ENCODE measurements at regions not wholly inside any gene's neighbourhood (a gene's known extent, or its start where the extent isn't known, plus 50 kb on each side); places are given as distances from the start of the nearest gene placed in this dataset.

- no peaks in the 10 kb centered on the region for H3K9me2 ChIP-seq (ENCODE audit: insufficient read depth)
- no peaks in the 10 kb centered on the region for H3F3A ChIP-seq (ENCODE audit: insufficient read depth)
- H3K27ac ChIP-seq, result no peak overlapping the region
- no peak overlapping the region for H3K4me3 ChIP-seq
- no peak for TF ChIP-seq EZH2phosphoT487 (IDR thresholded peaks at IDR 0.05; ENCODE audit: insufficient read depth, low read depth)
- no peak for TF ChIP-seq EZH2 (IDR thresholded peaks at IDR 0.05; ENCODE audit: insufficient read depth, poor library complexity, severe bottlenecking)
- no peak overlapping the region for H2AFZ ChIP-seq
- no peaks in the 10 kb centered on the region for H3K79me2 ChIP-seq (ENCODE audit: insufficient read depth)
- H4K20me1 ChIP-seq (ENCODE audit: insufficient read depth), result no peaks in the 10 kb centered on the region
- H3K4me2 ChIP-seq (ENCODE audit: unreplicated experiment), result no peak overlapping the region
- in situ Hi-C loops (cut with MboI), result no loop called here
- no peaks in the 10 kb centered on the region for H3K27me3 ChIP-seq (replicated peaks; ENCODE audit: insufficient read depth)
- DNase-seq, result no peak
- no peaks in the 10 kb centered on the region for H3K9me3 ChIP-seq (ENCODE audit: low read depth)
- no peak overlapping the region for H3K9ac ChIP-seq
- H3K36me3 ChIP-seq (ENCODE audit: low read depth), result no peaks in the 10 kb centered on the region
- H3K4me1 ChIP-seq (ENCODE audit: insufficient read depth), result no peaks in the 10 kb centered on the region
- 36 to 38% methylated on average over 3 of the region's 3 CpGs for WGBS, 2 experiments (ENCODE audit: low coverage in 1 of 2, low lambda C conversion rate in 2 of 2, missing lambda C conversion rate in 2 of 2)
These were observed 138.3 kb downstream of the CRLF2 start for GRCh38 chrX:1074172-1074571.

GRCh38 chrX:1072637-1073377 lies 139.6 kb downstream of the CRLF2 start:
- no peak overlapping the region for H3K27ac ChIP-seq
- no peaks in the 10 kb centered on the region for H3K79me2 ChIP-seq (ENCODE audit: insufficient read depth)
- no peaks in the 10 kb centered on the region for H3K9me3 ChIP-seq (ENCODE audit: low read depth)
- H2AFZ ChIP-seq, result no peak overlapping the region
- TF ChIP-seq EZH2phosphoT487 (IDR thresholded peaks at IDR 0.05; ENCODE audit: insufficient read depth, low read depth), result no peak
- no peaks in the 10 kb centered on the region for H3K4me1 ChIP-seq (ENCODE audit: insufficient read depth)
- H3F3A ChIP-seq (ENCODE audit: insufficient read depth), result no peaks in the 10 kb centered on the region
- H3K36me3 ChIP-seq (ENCODE audit: low read depth), result no peaks in the 10 kb centered on the region
- WGBS, 2 experiments (ENCODE audit: low coverage in 1 of 2, low lambda C conversion rate in 2 of 2, missing lambda C conversion rate in 2 of 2), result 68 to 69% methylated on average over 24 of the region's 24 CpGs
- no peaks in the 10 kb centered on the region for H3K27me3 ChIP-seq (replicated peaks; ENCODE audit: insufficient read depth)
- DNase-seq, result no peak
- H3K9me2 ChIP-seq (ENCODE audit: insufficient read depth), result no peaks in the 10 kb centered on the region
- H4K20me1 ChIP-seq (ENCODE audit: insufficient read depth), result no peaks in the 10 kb centered on the region
- H3K4me3 ChIP-seq, result no peak overlapping the region
- no peak overlapping the region for H3K4me2 ChIP-seq (ENCODE audit: unreplicated experiment)
- in situ Hi-C loops (cut with MboI), result no loop called here
- no peak overlapping the region for H3K9ac ChIP-seq

- H3K4me3 ChIP-seq, result no peak overlapping the region
- no peaks in the 10 kb centered on the region for H3K9me3 ChIP-seq (ENCODE audit: low read depth)
- no peak for TF ChIP-seq EZH2phosphoT487 (IDR thresholded peaks at IDR 0.05; ENCODE audit: insufficient read depth, low read depth)
- no peak for TF ChIP-seq EZH2 (IDR thresholded peaks at IDR 0.05; ENCODE audit: insufficient read depth, poor library complexity, severe bottlenecking)
- no peak overlapping the region for H3K4me2 ChIP-seq (ENCODE audit: unreplicated experiment)
- H3K36me3 ChIP-seq (ENCODE audit: low read depth), result no peaks in the 10 kb centered on the region
- no peak overlapping the region for H3K27ac ChIP-seq
- no peaks in the 10 kb centered on the region for H3K4me1 ChIP-seq (ENCODE audit: insufficient read depth)
- H2AFZ ChIP-seq, result no peak overlapping the region
- no peak for DNase-seq
- H3F3A ChIP-seq (ENCODE audit: insufficient read depth), result no peaks in the 10 kb centered on the region
- H3K79me2 ChIP-seq (ENCODE audit: insufficient read depth), result no peaks in the 10 kb centered on the region
- no peaks in the 10 kb centered on the region for H3K27me3 ChIP-seq (replicated peaks; ENCODE audit: insufficient read depth)
- H4K20me1 ChIP-seq (ENCODE audit: insufficient read depth), result no peaks in the 10 kb centered on the region
- no peaks in the 10 kb centered on the region for H3K9me2 ChIP-seq (ENCODE audit: insufficient read depth)
- in situ Hi-C loops (cut with MboI), result no loop called here
- no peak overlapping the region for H3K9ac ChIP-seq
- WGBS, 2 experiments (ENCODE audit: low coverage in 1 of 2, low lambda C conversion rate in 2 of 2, missing lambda C conversion rate in 2 of 2), result 70 to 72% methylated on average over 9 of the region's 9 CpGs
These were observed 141.1 kb downstream of the CRLF2 start for GRCh38 chrX:1071351-1071750.

GRCh38 chrX:1062351-1062750 lies 150.1 kb downstream of the CRLF2 start:
- Histone ChIP-seq H3K4me1 (ENCODE audit: insufficient read depth) (no peaks in the 10 kb centered on the region), H3K9me2 (ENCODE audit: insufficient read depth) (no peaks in the 10 kb centered on the region), H3K4me3 (no peak overlapping the region), H3K27ac (no peak overlapping the region), H3K36me3 (ENCODE audit: low read depth) (no peaks in the 10 kb centered on the region), H3K4me2 (ENCODE audit: unreplicated experiment) (no peak overlapping the region), H3K9me3 (ENCODE audit: low read depth) (no peaks in the 10 kb centered on the region), H3F3A (ENCODE audit: insufficient read depth) (no peaks in the 10 kb centered on the region), H4K20me1 (ENCODE audit: insufficient read depth) (no peaks in the 10 kb centered on the region), H3K27me3 (replicated peaks; ENCODE audit: insufficient read depth) (no peaks in the 10 kb centered on the region), H2AFZ (no peak overlapping the region), H3K79me2 (ENCODE audit: insufficient read depth) (no peaks in the 10 kb centered on the region), H3K9ac (no peak overlapping the region)
- in situ Hi-C loops (cut with MboI), result no loop called here
- 25 to 32% methylated on average over 7 to 8 of the region's 8 CpGs for WGBS, 2 experiments (ENCODE audit: low coverage in 1 of 2, low lambda C conversion rate in 2 of 2, missing lambda C conversion rate in 2 of 2)
- no peak for DNase-seq
- TF ChIP-seq EZH2 (IDR thresholded peaks at IDR 0.05; ENCODE audit: insufficient read depth, poor library complexity, severe bottlenecking) (no peak), EZH2phosphoT487 (IDR thresholded peaks at IDR 0.05; ENCODE audit: insufficient read depth, low read depth) (no peak)

GRCh38 chrX:1060562-1060960 lies 151.9 kb downstream of the CRLF2 start:
- no peaks in the 10 kb centered on the region for H3F3A ChIP-seq (ENCODE audit: insufficient read depth)
- in situ Hi-C loops (cut with MboI), result no loop called here
- no peaks in the 10 kb centered on the region for H3K79me2 ChIP-seq (ENCODE audit: insufficient read depth)
- no peaks in the 10 kb centered on the region for H3K27me3 ChIP-seq (replicated peaks; ENCODE audit: insufficient read depth)
- no peaks in the 10 kb centered on the region for H3K4me1 ChIP-seq (ENCODE audit: insufficient read depth)
- no peaks in the 10 kb centered on the region for H4K20me1 ChIP-seq (ENCODE audit: insufficient read depth)
- no peak overlapping the region for H3K9ac ChIP-seq
- no peak overlapping the region for H3K4me2 ChIP-seq (ENCODE audit: unreplicated experiment)
- no peak for DNase-seq
- H3K4me3 ChIP-seq, result no peak overlapping the region
- TF ChIP-seq EZH2phosphoT487 (IDR thresholded peaks at IDR 0.05; ENCODE audit: insufficient read depth, low read depth), result no peak
- TF ChIP-seq EZH2 (IDR thresholded peaks at IDR 0.05; ENCODE audit: insufficient read depth, poor library complexity, severe bottlenecking), result no peak
- WGBS, 2 experiments (ENCODE audit: low coverage in 1 of 2, low lambda C conversion rate in 2 of 2, missing lambda C conversion rate in 2 of 2), result 43 to 52% methylated on average over 7 of the region's 7 CpGs
- H3K9me3 ChIP-seq (ENCODE audit: low read depth), result no peaks in the 10 kb centered on the region
- H3K9me2 ChIP-seq (ENCODE audit: insufficient read depth), result no peaks in the 10 kb centered on the region
- no peak overlapping the region for H3K27ac ChIP-seq
- H2AFZ ChIP-seq, result no peak overlapping the region
- H3K36me3 ChIP-seq (ENCODE audit: low read depth), result no peaks in the 10 kb centered on the region
